Non-pigmented ciliary epithelial cell (primary cell): ENCODE measurements at regions not wholly inside any gene's neighbourhood (a gene's known extent, or its start where the extent isn't known, plus 50 kb on each side); places are given as distances from the start of the nearest gene placed in this dataset.

Experiments
- DNase-seq: peaks from one replicate; pipeline ENCODE4 v3.0.0-alpha.2; 2010; ENCODE audit warnings: low read depth

GRCh38 chr9:79259858-79260257, 311.9 kb upstream of the TLE4 start:
- DNase-seq, result no peak

- DNase-seq, result no peak
These were observed 308.1 kb upstream of the TLE4 start for GRCh38 chr9:79263628-79264027.

- DNase-seq, result no peak
These were observed 307.7 kb upstream of the TLE4 start for GRCh38 chr9:79264041-79264440.

- DNase-seq, result no peak
These were observed 307.0 kb upstream of the TLE4 start for GRCh38 chr9:79264511-79265355.

GRCh38 chr9:79266986-79267385, 304.8 kb upstream of the TLE4 start:
- DNase-seq, result no peak

GRCh38 chr9:79268806-79269205, 303.0 kb upstream of the TLE4 start:
- DNase-seq, result no peak

GRCh38 chr9:79273311-79273710, 298.5 kb upstream of the TLE4 start:
- no peak for DNase-seq

- no peak for DNase-seq
These were observed 292.4 kb upstream of the TLE4 start for GRCh38 chr9:79279356-79279755.

GRCh38 chr9:79280691-79281090, 291.1 kb upstream of the TLE4 start:
- no peak for DNase-seq

GRCh38 chr9:79284081-79284480, 287.7 kb upstream of the TLE4 start:
- DNase-seq, result no peak

- DNase-seq, result no peak
These were observed 284.6 kb upstream of the TLE4 start for GRCh38 chr9:79286992-79287707.

- no peak for DNase-seq
These were observed 284.0 kb upstream of the TLE4 start for GRCh38 chr9:79287708-79288290.

- no peak for DNase-seq
These were observed 281.9 kb upstream of the TLE4 start for GRCh38 chr9:79289856-79290255.

GRCh38 chr9:79292731-79293280, 279.0 kb upstream of the TLE4 start:
- DNase-seq, result no peak

GRCh38 chr9:79300068-79300467, 271.7 kb upstream of the TLE4 start:
- no peak for DNase-seq

GRCh38 chr9:79301085-79301484, 270.7 kb upstream of the TLE4 start:
- DNase-seq, result no peak

GRCh38 chr9:79301551-79302391, 270.0 kb upstream of the TLE4 start:
- DNase-seq, result no peak

- DNase-seq, result no peak
These were observed 269.2 kb upstream of the TLE4 start for GRCh38 chr9:79302569-79302968.

- DNase-seq, result no peak
These were observed 263.8 kb upstream of the TLE4 start for GRCh38 chr9:79308012-79308411.

- no peak for DNase-seq
These were observed 258.9 kb upstream of the TLE4 start for GRCh38 chr9:79312686-79313421.

GRCh38 chr9:79325501-79325900, 246.3 kb upstream of the TLE4 start:
- DNase-seq, result no peak
